GM19043 (cell line): ENCODE measurements at regions not wholly inside any gene's neighbourhood (a gene's known extent, or its start where the extent isn't known, plus 50 kb on each side); places are given as distances from the start of the nearest gene placed in this dataset.
"Not testable (repeated sequence)": the region's sequence is repeated elsewhere in the genome, so short reads cannot be mapped to it uniquely, and the experiment has no call there.

ENCODE experiments used
- ATAC-seq: cut with Tn5 transposase; IDR thresholded peaks from one replicate; pipeline ENCODE4 v1.9.1; 2021; ENCODE audit warnings: low read depth; ENCODE audit not compliant: unreplicated experiment

DNA sequence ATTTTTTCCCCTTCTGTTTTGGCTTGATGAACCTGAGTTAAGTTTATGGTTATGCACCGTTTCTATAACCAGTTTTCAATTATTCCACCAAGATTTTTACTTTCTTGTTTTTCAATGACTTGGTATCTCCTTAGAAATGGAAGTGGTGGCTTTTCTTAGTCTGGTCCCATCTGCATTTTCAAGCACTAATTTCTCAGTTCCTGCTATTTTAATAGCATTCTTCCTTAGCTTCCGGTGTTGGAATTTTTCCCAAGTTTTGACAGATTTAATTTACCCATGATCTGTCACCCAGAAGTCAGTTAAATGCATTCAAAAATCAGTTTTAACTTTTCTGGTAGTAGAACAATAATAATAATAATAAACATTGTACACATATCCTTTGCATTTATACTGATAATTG lies 184.6 kb upstream of the OLFM3 start:
- ATAC-seq: no peak

- ATAC-seq: no peak
Measured at GRCh38 chr1:102178480-102178879, 181.8 kb upstream of the OLFM3 start.

GRCh38 chr1:102174259-102174863 lies 177.6 kb upstream of the OLFM3 start:
- ATAC-seq: no peak

DNA sequence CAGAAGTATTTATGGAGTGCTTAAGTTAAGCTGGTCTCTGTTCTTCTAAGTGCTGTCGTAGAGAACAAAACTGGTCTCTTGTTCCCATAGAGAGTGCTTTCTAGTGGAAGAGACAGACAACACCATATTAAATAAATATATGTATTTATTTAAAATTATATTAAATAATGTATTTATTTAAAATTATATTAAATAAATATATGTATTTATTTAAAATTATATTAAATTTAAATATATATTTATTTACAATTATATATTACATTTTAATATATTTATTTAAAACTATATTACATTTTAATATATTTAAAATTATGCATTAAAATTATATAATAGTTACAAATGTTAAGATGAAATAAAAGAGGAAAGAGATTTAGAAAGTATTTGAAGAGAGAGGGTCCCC lies 175.5 kb upstream of the OLFM3 start:
- ATAC-seq: no peak

DNA sequence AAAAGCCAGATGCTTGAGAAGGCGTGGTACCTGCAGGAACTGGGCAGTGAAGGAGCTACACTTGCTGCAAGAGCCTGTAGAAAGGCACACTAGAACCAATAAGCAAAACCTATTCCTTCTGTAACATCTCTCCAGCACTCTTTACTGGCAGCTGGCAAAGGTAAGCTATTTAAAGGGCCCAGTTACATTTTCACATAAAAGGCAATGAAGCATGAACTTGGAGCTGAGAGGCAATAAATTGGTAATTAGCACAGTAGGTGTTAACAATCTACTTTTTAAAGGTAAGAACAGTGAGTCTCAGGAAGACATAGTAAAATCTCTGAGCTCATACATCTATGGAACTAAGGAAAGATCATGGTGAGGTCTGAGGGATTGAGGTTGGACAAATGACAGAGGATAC lies 167.1 kb upstream of the OLFM3 start:
- no peak for ATAC-seq

DNA sequence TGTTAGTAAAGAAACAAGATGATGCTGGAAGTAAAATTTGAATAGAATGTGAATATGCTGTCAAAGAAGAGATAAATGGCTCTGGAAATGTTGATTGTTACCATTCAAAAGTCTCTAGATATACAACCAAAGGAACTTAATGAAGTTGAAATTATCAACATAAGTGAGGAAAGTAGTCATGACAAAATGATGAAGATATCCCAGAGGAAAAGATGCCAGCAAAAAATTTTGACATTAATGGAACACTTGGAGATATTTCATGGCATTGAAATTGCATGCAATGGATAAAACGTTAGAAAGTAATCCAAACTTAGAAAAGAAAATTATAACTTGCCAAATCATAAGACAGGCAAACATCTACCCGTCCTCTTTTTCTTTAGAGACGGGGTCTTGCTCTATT lies 154.5 kb upstream of the OLFM3 start:
- ATAC-seq: no peak

DNA sequence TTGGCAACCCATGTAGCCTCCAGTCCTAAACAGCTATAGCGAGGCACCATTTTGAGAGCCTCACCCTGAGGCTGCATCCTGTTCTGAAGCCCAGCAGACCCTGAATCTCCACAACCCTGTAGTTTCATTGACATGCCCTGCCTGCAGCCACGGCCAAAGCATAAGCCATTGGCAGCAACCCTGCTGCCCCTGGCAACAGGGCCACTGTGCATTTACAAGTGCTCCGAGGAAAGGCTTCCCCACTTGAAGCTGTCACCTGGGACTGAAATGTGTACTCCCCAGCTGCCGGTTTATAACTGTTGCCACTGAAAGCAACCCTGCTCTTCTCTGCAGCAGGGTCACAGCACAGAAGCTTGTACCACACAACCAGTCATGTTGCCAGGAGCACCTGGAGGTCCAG lies 124.2 kb upstream of the OLFM3 start:
- no peak for ATAC-seq

DNA sequence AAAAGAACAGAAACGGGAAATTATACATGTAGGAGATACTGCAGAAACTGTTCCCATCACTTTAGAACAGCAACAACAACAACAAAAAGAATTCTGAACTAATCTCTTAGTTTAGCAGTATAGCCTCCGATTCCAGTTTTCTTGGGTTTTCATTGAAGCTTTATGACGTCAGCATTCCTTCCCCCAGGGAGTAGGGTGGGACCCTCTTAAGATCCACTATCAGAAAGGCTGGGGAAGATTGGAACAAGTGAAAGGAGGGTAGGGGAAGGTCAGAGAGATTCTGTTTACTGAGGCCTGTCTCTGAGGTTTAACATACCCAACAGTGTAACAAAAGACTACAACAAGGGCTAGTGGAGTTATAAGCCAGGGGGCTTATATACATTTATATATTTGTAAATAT lies 121.4 kb upstream of the OLFM3 start:
- ATAC-seq: no peak

DNA sequence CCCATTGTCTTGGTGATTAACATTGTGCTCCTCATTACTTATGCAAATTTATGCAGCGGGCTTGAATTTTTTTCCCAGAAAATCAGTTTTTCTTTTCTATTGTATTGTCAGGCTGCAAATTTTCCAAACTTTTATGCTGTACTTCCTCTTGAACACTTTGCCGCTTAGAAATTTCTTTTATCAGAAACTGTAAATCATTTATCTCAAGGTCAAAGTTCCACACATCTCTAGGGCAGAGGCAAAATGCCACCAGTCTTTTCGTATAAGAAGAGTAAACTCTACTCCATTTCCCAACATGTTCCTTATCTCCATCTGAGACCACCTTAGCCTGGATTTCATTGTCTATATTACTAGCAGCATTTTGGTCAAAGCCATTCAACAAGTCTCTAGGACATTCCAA lies 113.9 kb upstream of the OLFM3 start:
- ATAC-seq: no peak

DNA sequence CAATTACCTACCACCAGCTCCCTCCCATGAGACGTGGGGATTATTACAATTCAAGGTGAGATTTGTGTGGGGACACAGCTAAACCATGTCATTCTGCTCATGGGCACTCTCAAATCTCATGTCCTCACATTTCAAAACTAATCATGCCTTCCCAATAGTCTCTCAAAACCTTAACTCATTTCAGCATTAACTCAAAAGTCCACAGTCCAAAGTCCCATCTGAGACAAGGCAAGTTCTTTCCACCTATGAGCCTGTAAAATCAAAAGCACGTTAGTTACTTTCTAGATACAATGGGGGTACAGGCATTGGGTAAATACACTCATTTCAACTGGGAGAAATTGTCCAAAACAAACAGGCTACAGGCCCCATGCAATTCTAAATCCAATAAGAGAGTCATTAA lies 112.8 kb upstream of the OLFM3 start:
- ATAC-seq: not testable (repeated sequence)

GRCh38 chr1:102107441-102107840 lies 110.7 kb upstream of the OLFM3 start:
- no peak for ATAC-seq

- ATAC-seq: no peak
Measured at GRCh38 chr1:102105931-102106550, 109.3 kb upstream of the OLFM3 start.

DNA sequence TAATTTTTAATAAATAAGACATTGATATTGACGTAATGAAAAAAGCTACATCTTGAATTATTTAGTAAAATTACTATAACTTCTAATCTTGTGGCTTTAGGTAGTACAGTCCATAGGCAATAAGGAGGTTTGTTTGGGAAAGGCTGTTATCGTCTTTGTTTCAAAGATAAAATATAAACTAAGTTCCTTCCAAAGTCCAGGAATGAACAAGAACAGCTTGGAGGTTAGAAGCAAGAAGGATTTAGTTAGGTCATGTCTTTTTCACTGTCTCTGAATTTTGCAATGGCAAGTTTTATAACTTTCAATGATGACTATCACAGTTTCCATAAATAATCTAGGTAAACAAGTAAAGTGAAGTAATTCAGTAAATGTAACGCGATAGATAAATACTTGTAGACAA lies 106.9 kb upstream of the OLFM3 start:
- ATAC-seq: no peak

- no peak for ATAC-seq
Measured at GRCh38 chr1:102102276-102102780, 105.6 kb upstream of the OLFM3 start.

GRCh38 chr1:102100666-102101065 lies 103.9 kb upstream of the OLFM3 start:
- no peak for ATAC-seq

GRCh38 chr1:102099916-102100315 lies 103.2 kb upstream of the OLFM3 start:
- no peak for ATAC-seq

DNA sequence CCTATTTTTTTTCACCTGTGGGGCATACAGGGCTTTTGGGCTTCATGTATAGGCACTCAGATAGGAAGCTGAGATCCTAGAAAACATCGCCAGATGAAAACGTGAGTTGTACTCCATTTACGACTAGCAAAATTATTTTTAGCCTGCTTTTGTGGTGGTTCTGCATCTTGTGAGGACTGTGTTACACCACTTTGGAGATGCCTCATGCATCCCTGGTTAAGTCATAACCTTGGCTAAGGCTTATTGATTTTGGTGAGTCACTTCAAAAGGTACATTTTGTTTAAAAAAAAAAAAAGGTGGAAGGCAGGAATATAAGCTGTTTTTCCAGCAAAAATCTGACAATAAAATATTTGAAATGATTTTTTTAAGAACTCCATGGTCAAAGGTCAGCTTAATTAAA lies 101.8 kb upstream of the OLFM3 start:
- no peak for ATAC-seq

- no peak for ATAC-seq
Measured at GRCh38 chr1:102098081-102098480, 101.4 kb upstream of the OLFM3 start.

- ATAC-seq: no peak
Measured at GRCh38 chr1:102097451-102097850, 100.7 kb upstream of the OLFM3 start.

DNA sequence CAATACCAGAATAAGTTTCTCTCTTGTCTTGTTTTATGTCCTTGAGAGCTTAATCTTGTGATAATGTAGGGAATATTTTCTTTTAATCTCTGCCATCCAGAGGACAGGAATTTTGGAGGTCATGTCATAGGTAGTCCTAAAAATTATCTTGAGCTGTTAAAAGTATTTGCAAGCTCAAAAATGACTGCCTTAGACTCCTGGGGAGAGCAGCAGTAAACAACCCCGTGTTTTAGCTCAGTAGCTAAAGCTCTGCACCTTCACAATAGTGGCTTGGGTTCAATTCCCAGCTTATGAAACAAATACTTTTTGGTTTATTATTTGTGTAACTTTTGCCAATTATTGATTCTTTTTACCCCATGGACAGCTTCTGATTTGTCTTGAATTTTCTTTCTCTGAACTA lies 99.4 kb upstream of the OLFM3 start:
- no peak for ATAC-seq

- ATAC-seq: no peak
Measured at GRCh38 chr1:102089791-102090190, 93.1 kb upstream of the OLFM3 start.

DNA sequence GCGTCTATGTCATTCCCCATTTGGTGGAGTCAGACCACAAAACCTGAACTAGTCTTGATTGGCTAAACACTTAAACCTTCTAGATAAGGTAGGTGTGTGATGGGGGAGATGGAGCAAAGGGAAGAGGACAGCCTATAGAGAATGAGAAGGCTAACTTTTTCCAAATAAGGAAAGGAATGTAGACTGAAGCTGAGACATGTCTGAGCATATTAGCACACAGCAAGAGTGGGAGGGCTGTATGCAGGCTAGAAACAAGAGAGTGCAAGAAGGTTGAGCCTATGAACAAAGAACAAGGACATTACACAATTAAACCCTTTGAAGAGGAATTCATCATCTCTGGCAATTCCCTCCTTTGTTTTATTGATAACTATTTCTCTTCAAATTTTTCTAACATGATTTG lies 89.2 kb upstream of the OLFM3 start:
- no peak for ATAC-seq
